ENCODE measurements at regions not wholly inside any gene's neighbourhood (a gene's known extent, or its start where the extent isn't known, plus 50 kb on each side); places are given as distances from the start of the nearest gene placed in this dataset.

DNA sequence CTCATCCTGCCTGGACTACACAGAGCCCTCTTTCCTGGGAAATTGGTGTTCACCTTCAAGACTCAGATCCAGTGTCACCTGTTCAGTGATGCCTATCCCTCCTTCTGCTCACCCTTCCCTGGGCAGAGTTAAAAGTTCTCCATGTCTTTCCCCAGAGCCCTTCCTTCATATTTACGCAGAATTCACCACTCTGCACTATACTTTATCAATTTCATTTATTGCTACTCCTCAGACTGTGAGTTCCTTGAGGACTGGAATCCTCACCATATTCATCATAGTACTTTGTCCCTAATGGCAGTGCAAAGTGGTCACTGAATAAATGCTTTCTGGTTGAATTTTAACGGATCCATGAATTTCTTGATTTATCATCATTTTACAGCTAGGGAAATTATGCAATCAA lies 300.0 kb downstream of the CHRM3 start:
- no peak for DNase-seq

DNA sequence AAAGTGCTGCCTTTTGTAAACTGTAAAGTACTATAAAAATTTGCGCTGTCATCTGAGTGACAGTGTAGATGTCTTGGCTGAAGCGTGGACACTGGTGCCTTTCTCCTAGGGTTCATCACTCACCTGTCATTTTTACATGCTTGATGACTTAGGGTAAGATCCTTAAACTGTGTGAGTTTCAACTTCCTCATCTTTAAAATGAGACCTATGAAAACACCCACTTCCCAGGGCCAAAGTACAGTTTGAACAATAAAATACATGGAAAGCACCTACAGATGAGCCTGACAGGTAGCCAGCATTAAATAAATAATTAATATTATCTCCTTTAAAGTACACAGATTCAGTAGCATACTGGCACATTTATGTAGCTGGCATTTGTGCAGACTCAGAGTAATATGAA lies 309.9 kb downstream of the CHRM3 start:
- no peak for DNase-seq

DNA sequence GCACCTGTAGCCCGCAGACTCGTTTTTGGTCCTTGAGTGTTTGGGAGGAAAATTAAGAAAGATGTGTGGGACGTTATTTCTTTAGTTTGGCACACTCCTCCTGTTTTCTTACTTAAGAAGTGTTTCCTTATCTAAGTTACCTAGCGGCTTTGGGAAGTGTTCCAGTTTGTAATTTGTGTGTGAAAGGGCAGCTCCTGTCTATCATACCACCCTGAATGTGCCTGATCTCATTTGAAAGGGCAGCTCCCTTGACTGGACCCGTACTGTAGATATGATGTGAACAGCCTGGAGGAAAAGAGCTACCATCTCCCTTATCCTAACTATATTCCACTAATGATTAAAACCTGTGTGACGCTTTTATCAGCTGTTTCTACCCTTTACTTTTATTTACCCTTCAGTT lies 314.3 kb downstream of the CHRM3 start:
- DNase-seq: no peak

DNA sequence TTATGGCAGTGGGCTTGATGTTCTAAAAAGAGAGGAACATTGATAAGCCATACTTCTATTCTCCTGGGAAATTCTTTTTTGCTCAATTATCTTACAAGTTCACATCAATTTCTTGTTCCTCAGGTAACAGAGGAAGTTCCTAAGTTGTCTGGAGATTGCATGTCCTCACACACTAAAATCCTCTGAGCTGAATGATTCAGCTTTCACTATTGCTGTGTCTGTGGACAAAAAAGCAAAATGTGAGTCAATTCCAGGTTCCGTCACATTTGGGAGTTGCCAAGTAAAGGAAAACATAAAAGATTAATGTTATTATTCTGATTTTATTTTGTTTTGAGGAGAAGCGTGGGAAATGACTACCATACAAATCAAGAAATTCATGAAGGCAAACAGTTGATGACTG lies 316.7 kb downstream of the CHRM3 start:
- DNase-seq: no peak

DNA sequence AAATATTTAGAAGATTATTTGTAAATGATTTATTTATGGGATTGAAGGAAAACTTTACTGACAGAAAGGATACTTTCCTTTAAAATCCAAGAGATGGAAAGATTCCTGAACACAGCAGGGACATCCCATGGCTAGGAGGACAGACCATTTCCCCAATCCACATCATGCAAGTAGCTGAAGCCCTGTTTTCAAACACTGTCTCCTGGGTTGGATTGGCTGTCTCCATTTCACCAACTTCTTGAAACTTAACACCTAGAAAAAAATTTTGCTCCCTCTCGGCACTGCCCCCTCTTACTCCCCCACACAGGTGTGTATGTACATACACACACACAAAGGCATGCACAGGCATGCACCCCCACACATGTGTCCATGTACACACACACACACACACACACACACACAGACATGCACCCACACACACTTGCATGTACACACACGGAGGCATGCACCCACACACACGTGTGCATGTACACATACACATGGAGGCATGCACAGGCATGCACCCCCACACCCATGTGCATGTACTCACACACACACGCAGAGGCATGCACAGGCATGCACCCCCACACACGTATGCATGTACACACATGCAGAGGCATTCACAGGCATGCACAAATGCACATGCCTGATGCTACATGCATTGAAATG lies 320.0 kb downstream of the CHRM3 start:
- DNase-seq: no peak

DNA sequence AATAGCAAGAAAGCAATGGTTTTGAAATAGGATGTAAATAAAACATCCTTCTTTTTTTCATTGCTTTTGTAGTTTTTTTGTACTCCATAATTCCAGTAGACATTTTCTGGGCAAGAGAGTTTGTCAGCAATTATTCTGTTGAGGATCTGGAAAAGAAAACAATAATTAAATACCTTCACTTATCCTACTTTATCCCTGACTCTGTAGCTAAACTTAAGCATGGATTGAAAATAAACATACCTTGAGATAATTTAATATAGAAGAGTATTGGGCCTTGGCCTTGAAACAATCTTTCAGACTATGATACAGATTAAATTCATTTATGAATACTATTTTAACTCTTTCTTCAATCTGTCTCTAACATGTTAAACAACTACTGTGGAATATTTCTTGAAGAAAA lies 321.2 kb downstream of the CHRM3 start:
- DNase-seq: no peak

DNA sequence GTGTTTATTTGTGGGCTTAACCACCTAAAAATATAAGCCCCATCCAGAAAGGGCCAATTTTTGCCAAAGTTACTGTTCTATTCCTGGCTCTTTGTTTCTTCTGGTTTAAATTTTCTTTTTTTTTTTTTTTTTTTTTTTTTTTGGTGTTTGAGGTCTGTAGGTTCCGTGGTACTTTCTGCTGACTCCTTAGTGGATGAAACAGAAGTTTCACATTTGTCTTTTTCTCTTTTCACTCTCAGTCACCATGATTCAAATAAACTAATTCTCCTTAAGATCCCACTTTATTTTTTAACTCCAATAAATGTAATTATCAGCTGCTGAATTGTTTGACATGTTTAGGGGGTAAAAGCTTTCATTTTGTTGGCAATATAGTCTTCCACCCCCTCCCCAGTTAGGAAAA lies 322.3 kb downstream of the CHRM3 start:
- no peak for DNase-seq

DNA sequence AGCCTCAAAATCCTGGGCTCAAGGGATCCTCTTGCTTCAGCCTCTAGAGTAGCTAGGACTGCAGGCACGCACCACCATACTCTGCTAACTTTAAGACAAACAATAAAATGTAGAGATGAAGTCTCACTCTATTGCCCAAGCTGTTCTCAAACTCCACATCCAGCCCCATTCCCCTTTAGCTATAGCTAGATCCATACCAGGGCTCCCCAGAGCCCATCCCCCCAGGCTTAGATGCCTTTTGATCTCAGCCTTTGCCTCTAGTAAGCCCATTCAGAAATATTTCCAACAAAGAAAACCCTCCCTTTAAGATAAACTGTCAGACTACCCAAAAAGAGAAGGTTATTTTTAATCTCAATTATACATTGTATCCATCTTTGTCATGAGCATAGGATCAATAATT lies 325.4 kb downstream of the CHRM3 start:
- no peak for DNase-seq

DNA sequence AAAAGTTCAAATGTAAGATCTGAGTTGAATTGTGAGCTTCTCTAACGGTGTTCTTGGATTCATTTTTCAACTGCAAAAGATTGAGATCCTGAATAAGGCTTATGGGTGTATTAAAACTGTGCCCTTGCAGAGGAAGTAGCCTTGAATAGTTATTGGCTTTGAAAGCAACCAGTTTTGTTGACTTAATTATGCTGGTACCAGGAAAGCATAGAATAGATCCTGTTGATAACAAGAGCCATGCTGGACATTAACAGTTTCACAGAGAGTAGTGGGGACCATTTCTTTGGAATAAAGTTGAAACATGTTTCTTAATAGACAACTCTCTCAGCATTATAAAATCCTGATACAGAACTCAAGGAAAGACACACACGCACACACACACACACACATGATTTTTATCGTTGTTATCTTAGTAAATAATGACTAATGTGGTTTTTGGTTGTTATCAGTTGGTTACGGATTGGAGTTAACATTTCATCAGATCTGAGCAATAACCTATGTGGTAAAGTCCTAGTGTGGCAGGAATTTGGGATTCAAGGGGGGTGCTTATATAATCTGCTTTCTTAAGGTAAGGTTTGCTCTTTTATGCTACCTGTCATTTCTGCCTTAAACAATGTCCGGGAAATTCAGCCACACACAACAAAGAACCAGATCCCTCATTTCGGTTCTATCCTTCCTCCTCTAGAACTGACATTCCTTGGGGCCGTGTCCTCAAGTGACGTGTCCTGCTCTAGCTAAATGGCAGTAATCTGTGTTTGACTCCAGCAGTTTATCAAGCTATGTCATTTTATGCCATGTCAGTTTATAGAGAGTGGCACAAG lies 330.9 kb downstream of the CHRM3 start:
- DNase-seq: no peak

DNA sequence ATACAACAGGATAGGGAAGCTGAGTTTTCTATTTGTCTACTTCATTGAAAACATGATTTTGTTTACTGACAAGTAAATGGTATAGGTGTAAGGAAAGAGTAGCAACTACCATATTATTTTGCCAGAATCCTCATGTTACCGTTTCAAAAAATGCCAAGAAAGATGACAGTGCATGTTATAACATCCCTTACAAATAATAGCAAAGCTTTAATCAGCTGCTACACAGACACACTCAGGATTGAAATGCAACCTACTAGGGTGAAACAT lies 331.5 kb downstream of the CHRM3 start:
- no peak for DNase-seq

DNA sequence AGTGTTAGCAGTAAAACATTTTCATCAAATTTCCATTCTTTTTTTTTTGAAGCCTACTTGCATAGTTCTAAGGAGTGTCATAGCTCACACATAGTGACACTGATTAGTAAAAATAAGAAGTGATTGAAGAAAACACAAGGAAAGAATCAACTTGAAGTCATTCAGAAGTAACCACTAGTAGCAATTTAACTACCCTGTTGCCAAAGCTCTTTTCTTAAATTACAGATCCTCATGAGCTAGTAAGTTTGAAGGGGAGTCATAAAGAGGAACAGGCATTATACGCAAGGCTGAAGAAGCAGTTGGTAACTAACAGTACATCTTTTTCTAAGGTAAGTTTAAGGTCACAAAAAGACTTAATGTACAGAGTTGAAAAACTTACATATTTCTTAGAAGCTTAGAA lies 332.2 kb downstream of the CHRM3 start:
- DNase-seq: no peak

DNA sequence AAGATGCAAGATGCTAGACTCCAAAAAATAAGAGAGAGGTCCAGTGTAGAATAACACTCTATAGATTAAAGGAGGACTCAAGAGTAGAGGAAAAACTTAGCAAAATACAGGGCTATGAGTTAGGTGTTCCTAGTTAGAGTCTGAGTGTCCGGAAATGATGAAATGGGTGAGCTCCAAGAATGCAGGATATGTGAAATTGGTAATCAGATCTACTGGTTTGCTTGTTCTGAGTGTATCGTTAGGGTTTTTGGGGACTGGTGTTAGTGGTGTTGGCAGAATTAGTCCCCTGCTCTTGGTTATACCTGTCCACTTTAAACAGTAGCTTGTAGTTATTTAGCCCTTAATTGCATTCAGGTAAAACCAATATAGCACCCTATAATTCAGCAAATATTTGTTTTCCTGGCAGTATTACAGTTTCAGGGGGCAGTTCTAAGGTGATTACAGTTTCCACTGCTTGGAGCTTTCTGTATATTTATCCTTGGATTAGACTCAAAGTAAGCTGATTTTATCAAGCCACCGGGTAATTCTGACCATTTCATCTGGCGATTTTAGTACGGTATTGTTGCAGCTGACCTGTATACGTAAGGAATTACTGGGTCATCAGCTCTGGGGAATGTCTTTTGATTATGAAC lies 332.7 kb downstream of the CHRM3 start:
- no peak for DNase-seq

DNA sequence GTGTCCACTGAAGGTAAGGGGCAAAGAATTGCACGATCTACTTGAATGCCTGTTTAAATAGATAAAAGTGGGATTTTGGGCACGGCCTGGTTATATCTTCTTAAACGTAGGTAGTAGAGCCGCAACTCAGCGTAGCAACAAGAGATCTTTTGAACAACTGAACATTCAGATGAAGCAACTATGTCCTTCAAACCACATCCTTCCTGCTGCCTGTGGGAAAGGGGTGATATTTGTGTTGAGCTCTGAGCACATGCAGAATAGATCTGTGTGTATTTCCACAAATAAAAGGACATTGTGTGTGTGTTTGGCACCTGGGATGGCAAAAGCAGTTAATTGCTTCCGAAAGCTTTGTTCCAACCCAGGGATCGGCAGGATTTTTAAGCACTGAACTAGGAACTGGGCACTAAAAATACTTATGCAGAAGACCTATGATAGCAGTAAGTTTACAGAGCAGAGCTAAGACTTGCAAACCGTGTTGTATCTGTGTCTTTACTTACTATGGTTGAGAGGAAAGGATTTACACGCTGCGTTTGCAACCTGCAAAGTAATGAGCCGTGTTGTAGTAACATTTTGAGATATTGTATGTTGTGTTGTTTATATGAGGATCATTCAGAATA lies 333.4 kb downstream of the CHRM3 start:
- peak; percentile 69 for DNase-seq

DNA sequence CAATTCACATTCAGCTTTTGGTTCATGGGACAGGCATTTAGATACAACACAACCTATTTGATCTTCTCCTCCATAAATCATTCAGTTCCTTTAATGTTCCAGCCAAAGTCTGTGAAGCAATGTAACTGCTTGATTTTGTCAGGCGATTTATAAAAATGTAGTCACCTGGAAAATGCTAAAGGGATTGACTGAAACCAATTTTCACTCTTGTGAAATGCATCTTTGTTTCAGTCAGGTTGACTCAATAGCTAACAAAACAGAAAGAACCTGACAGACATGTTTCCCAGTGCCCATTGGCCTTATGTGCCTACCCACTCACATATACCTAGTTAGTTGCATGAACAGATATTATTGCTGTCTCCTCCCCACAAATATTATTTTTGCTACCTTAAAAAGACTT lies 335.7 kb downstream of the CHRM3 start:
- no peak for DNase-seq

DNA sequence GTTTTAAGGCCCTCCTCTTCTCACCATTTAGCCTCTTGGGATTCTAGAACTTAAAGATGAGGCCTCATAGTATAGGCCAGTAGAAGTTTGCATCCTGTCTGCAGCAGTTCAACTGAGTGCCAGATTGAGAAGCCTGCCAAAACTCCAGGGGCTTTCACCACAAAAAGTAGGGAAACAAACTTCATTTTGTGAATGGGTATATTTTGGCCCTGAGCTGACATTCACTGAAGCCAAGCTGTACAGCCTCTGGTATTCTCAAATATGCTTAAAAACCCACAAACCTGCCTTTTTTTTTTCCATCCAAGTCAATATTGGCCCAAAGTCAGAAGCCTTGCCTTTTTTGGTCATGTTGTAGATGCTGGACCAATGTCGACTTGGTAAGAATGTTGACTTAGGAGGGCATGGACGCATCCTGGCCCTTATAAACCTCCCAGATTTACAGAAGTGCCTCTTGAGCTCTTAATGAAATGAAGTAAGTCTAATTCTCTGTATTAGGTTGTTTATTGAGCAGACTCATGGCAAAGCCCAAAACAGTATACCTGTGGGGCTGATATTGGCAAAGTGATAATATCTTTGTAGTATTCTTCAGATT lies 337.5 kb downstream of the CHRM3 start:
- DNase-seq: no peak

DNA sequence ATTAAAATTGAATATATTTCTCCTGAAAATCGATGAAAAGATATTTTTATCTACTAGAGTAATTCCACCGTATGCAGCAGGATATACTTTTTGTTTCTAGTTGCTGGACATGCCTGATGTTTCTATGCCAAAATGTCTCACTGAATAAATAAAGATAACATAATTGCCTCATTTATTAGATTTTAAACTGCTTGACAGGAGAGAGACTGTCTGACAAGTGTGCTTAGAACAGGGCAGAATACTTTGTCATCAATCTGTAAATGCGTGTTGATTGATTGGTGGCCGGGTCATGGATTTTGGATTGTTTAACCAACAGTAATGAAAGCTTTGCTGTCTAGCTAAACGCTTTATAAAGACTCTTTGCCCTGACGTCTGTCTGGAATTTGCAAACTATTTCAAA lies 339.0 kb downstream of the CHRM3 start:
- DNase-seq: no peak

DNA sequence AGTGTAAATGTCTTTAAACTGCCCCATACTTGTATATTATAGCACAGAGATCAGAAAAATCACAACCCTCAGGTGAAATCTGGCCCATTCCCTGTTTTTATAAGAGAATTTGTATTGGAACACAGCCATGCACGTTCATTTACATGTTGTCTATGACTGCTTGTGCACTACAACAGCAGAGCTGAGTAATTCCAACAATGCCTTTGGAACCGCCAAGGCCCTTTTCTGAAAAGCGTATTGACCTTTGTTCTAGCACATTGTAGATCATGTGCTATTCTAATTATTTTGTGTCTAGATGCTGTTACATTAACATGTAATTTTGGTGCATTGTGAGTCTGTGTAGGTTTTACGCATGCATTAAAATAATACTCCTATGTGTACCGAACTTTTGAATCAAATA lies 339.6 kb downstream of the CHRM3 start:
- no peak for DNase-seq

DNA sequence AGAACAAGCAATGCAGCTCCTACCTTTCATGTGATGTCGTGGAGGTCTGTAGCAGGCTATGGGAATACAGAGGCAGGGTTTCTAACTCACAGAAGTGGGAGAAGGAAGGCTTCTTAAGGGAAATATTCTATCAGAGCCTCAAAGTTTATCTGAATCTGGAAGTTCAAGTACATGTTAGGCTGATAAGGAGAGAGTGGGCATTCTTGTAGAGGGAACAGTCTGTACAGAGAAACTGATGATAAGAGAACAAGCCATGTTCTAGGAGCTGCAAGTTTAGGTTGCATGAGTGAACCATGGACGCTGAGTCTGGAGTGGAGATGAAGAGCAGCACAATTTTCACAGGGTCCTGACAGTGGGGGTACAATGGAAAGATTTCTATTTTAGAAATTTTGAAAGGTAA lies 344.0 kb downstream of the CHRM3 start:
- no peak for DNase-seq

DNA sequence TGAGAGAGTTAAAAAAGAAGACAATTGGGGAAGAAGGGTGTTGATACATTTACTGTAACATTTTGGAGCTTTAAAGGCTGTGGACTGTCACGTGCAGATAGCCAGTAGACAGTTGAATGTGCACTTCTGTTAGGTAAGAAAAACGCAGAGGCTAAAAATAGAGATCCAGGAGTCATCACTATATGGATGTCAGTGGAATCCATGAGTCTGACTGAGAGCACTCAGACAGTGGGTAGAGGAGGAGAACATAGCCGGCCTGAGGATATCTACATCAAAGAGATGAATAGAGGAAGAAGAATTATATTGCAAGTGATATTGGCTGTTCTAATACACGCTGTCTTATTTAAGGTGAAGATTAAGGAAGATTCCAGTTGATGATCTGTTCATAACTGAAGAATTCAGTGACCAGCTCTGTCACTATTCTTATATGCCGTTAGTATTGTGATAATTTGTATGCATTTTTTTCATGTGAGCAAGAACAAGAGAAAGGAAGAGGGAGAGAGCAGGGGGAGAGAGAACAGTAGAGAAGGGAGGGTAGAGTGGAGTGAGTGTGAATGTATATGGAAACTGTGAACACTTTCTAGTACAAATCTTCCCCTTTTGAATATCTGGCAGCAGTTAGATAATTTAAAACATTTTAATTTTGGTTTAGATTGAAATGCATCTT lies 344.8 kb downstream of the CHRM3 start:
- DNase-seq: no peak

DNA sequence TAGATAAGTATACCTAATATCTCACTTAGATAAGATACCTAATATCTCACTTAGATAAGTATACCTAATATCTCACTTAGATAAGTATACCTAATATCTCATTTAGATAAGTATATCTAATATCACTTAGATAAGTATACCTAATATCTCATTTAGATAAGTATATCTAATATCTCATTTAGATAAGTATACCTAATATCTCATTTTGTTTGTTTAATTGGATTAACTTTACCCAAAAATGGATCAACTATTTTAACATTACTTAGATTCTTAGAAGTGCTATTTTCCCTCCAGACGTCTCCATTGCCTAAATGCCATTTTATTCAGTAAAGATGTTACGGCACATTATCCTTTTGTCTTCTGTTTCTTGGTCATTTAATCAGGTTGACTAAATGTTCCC lies 346.4 kb downstream of the CHRM3 start:
- no peak for DNase-seq

DNA sequence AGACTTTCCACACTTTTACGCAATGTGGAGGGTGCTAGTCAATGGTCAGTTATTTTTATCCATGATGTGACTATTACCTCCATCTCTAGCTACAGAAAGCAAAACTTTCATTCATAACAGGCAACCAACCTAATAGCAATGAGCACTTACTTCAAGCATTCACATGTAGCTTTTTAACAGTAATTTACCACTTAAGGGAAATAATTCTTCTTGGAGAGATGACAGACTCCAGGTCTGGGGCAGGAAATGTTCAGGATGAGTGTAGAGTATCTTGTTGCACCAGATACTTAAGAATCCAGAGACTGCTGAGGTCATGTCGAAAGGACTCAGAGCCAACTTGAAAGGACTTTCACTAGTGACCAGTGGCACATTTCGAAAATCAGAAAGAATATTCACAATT lies 347.6 kb downstream of the CHRM3 start:
- no peak for DNase-seq

DNA sequence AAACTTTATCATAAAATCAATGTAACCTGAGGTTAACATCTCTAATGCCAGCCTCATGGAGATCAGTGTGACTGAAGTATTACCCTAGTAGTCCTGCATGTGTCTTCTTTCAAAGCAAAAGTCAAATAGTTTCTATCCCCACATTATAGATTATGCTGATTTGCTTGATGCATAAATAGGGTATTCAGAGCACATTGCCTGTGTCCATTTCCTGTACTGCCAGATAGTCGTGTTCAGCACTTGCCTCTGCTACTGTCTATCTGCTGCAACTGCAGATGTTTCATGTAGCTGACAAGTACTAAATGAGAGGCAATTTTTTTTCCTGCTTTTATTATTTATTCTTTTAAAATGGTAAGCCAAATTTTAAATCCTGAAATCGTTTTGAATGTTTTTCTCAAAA lies 348.7 kb downstream of the CHRM3 start:
- no peak for DNase-seq

DNA sequence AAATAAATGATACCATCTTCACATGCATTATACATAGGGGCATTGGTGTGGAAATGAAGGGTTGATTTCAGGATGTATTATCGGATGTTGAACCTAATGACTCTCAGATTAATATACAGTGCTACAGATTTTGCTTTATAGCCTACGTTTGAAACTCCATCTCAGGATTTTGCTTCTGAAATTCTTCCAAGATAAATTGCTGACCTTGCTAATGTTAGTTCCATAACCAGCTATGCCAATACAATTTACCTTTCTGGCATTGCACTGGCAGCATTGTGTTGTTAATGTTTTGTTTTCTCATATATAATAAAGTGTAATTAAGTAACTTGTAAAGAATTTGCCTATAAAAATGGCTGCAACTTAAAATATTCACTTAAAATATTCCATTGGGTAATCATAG lies 350.1 kb downstream of the CHRM3 start:
- DNase-seq: no peak

Data from activated effector memory CD4-positive, alpha-beta T cell treated with anti-CD3 and anti-CD28 coated beads, Interleukin-2, amount 50 U/mL, for 16 hours (primary cell).